AG09309 (cell line): ENCODE measurements at regions not wholly inside any gene's neighbourhood (a gene's known extent, or its start where the extent isn't known, plus 50 kb on each side); places are given as distances from the start of the nearest gene placed in this dataset.

Experiments
- DNase-seq: peaks from one replicate; pipeline ENCODE4 v3.0.0-alpha.2; 2010; ENCODE audit warnings: low read depth
- H3K4me3 ChIP-seq: 2 replicates; pipeline ENCODE4 v1.5.1; 2011; ENCODE audit warnings: mild to moderate bottlenecking, low read depth, low read length, moderate library complexity; ENCODE audit not compliant: control insufficient read depth
- TF ChIP-seq, protein P1 (sequence below): IDR thresholded peaks from 2 replicates; pipeline ENCODE4 v1.5.1; 2011; ENCODE audit warnings: mild to moderate bottlenecking, low read depth, low read length, inconsistent platforms; ENCODE audit not compliant: insufficient read depth, control insufficient read depth; ENCODE audit errors: missing control alignments

DNA sequence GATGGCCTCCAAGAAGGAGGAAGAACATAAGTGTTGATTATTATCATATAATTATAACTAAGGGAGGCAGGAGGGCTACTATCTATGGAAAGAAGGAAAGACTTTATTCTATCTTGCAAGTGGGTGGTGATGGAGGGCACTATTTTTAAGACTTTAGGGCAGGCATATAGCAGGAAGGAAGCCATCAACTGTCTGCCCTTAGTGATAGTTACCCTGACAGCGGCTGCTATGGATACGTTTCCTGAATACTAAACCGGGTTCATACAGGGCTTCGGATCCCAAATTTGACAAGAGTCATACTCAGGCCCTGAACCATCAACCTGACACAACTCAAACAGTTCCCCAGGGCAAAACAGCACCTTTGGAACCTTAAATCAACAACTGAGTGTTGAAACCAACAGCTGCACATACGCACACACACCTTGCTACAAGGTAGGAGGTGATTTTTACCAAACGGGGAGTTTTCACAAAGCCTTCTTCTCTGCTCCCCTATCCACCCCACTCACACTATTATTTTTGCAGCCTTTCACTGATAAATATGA, 397.2 kb downstream of the OMA1 start:
- DNase-seq: no peak
- TF ChIP-seq, protein P1, sequence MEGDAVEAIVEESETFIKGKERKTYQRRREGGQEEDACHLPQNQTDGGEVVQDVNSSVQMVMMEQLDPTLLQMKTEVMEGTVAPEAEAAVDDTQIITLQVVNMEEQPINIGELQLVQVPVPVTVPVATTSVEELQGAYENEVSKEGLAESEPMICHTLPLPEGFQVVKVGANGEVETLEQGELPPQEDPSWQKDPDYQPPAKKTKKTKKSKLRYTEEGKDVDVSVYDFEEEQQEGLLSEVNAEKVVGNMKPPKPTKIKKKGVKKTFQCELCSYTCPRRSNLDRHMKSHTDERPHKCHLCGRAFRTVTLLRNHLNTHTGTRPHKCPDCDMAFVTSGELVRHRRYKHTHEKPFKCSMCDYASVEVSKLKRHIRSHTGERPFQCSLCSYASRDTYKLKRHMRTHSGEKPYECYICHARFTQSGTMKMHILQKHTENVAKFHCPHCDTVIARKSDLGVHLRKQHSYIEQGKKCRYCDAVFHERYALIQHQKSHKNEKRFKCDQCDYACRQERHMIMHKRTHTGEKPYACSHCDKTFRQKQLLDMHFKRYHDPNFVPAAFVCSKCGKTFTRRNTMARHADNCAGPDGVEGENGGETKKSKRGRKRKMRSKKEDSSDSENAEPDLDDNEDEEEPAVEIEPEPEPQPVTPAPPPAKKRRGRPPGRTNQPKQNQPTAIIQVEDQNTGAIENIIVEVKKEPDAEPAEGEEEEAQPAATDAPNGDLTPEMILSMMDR: no peak
- no peak overlapping the region for H3K4me3 ChIP-seq

DNA sequence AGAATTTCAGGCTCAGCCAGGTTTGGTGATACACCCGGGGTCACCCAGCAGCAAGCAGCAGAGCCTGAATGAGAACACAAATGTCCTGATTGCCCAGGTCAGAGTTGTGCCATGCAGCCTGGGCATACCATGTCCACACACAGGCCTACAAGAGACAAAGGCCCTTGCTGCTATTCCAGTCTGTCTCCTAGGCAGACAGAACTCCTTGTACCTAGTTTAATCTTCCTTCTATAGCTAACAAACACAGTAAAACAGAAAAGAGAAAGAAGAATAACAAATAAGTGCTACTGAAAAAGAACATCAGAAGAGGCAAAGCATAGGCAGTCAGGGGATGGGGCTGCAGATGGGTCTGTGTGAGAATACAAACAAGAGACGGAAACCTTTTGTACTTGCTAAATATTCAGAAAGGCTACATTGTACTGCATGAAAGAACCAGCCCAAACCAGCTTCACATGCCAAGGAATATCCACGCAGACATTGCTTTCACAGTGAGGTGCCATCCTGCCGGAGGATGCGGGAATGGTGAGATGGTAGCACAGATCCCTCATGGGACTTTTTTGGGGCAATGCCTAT, 401.7 kb downstream of the OMA1 start:
- TF ChIP-seq, protein P1: no peak
- no peak overlapping the region for H3K4me3 ChIP-seq
- DNase-seq: no peak

DNA sequence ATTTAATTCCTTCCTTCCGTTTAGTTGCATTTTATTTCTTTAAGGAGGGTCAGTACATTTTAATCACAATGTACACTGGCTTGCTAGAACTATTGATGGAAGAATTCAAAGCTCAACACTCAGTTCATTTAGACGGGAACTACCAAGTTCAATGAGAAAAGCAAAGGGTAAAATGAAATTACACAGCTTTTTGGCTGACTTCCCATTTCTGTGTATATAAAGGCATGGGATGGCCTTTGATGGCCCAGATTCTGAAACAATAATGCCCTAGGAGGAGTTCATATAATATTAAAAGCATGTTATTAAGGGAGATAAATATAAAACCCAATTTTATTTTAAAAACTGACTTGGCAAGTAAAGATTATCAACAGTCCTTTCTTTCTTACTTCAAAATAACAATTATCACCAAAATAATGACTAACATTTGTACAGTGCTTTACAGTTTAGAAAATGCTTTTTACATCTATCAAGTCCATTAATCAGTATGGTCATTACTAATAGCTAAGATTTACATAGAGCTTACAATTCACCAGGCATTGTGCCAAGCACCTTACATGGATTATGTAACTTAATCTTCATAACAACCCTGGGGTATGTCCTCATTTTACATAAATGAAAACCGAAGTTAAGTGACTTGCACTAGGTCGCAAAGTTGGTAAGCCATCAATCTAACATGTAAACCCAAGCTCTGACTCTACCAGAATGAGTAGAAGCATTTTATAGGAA, 402.4 kb downstream of the OMA1 start:
- H3K4me3 ChIP-seq: no peak overlapping the region
- DNase-seq: no peak
- TF ChIP-seq, protein P1: no peak

DNA sequence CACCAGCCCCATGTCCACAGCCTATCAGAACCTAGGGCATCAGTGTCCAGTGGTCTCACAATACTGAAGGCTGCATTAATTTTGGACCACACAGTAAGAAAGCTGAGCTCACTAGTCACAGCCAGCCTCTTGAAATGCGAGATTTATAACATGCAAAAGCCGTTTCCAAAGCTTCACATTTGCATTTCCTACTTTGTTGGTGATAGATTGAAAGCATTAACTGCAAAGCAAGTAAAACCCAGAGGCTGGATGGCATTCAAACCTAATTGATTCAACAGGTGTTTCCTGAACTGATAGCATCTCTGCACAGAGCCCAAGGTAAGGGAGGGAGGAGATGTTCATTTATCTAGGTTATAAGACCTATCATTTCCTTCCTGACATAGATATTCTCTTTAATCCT, 410.1 kb downstream of the OMA1 start:
- no peak overlapping the region for H3K4me3 ChIP-seq
- TF ChIP-seq, protein P1: no peak
- no peak for DNase-seq

DNA sequence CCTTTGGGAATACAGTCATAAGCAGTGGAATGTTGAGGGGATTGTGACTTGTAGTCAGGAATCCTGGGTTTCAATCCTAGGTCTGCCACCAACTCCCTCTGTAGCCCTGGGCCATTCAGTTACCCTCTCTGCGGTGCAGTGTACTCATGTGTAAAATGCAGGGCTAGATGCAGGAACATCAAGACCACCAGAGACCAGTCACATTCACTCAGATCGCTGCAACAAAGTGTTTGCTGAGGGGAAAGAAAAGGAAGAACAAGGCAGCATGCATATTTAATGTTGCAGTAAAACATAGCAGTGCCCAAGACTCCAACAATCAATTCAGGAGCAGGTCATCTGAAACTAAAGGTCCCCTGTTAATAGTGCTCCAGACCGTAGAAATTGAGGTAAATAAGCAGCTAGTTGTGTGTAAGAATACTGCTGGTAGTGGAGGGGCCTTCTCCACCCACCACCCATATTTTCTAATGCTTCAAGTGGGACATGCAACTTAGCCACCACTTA, 410.7 kb downstream of the OMA1 start:
- TF ChIP-seq, protein P1: no peak
- H3K4me3 ChIP-seq: no peak overlapping the region
- no peak for DNase-seq

DNA sequence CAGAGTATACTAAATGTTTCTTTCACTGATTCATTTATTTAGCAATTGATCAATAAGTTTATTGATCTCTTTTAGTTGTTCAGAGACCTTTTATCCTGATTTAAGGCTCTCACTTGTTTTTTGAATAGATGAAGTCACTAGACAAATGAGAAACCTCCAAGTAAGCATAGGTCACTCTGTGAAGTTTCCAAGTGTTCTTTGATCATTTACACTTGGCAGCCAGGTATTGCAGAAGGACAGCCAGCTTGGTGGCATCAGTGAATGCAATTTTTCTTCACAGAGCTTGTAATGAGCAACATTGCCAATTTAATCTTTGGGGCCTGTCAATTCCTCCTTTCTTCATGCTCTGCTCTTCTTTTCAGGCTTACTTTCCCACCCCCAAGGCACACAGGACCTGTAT, 413.0 kb downstream of the OMA1 start:
- no peak overlapping the region for H3K4me3 ChIP-seq
- no peak for DNase-seq
- TF ChIP-seq, protein P1: no peak
